Transverse colon (tissue), 4 donors: ENCODE measurements at regions not wholly inside any gene's neighbourhood (a gene's known extent, or its start where the extent isn't known, plus 50 kb on each side); places are given as distances from the start of the nearest gene placed in this dataset.

Experiments
- EP300 ChIP-seq: sonication (generic); formaldehyde crosslinking; IDR thresholded peaks from one replicate; pipeline ENCODE4 v1.6.1; 2017; ENCODE audit warnings: antibody characterized with exemption, low read depth
- POLR2A ChIP-seq: fragments of 450-650 bp; IDR thresholded peaks from one replicate; pipeline ENCODE4 v1.6.1; 2016; ENCODE audit warnings: antibody characterized with exemption, mild to moderate bottlenecking, moderate library complexity
- POLR2AphosphoS5 ChIP-seq, 3 donors: sonication (generic); formaldehyde crosslinking; IDR thresholded peaks; one replicate each; pipeline ENCODE4 v1.6.1; 2016; ENCODE audit warnings: antibody characterized with exemption in 3 of 3
- TF ChIP-seq, protein P1 (sequence below), 5 experiments: fragments of 200-600 bp in 3 of 5; fragments of 450-650 bp in 2 of 5; sonication (generic) in 3 of 5; IDR thresholded peaks; 1 replicate in 2 of 5; 2 replicates in 3 of 5; pipeline ENCODE4 v1.5.1; 2016 to 2017; ENCODE audit warnings: antibody characterized with exemption in 5 of 5, inconsistent platforms in 3 of 5, mild to moderate bottlenecking in 2 of 5, moderate library complexity in 1 of 5

- TF ChIP-seq POLR2AphosphoS5 (IDR thresholded peaks at IDR 0.05) (no peak), POLR2A (no peak), EP300 (no peak)
- TF ChIP-seq, protein P1, sequence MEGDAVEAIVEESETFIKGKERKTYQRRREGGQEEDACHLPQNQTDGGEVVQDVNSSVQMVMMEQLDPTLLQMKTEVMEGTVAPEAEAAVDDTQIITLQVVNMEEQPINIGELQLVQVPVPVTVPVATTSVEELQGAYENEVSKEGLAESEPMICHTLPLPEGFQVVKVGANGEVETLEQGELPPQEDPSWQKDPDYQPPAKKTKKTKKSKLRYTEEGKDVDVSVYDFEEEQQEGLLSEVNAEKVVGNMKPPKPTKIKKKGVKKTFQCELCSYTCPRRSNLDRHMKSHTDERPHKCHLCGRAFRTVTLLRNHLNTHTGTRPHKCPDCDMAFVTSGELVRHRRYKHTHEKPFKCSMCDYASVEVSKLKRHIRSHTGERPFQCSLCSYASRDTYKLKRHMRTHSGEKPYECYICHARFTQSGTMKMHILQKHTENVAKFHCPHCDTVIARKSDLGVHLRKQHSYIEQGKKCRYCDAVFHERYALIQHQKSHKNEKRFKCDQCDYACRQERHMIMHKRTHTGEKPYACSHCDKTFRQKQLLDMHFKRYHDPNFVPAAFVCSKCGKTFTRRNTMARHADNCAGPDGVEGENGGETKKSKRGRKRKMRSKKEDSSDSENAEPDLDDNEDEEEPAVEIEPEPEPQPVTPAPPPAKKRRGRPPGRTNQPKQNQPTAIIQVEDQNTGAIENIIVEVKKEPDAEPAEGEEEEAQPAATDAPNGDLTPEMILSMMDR (IDR thresholded peaks at IDR 0.05): no peak
Observed at GRCh38 chr1:80876035-80876434, 924.7 kb upstream of the ADGRL2 start.
